Fibroblast of mammary gland (primary cell): ENCODE measurements at regions not wholly inside any gene's neighbourhood (a gene's known extent, or its start where the extent isn't known, plus 50 kb on each side); places are given as distances from the start of the nearest gene placed in this dataset.

ENCODE experiments used
- DNase-seq: peaks from one replicate; pipeline ENCODE4 v3.0.0-alpha.2; 2010; ENCODE audit warnings: low read depth
- H3K4me3 ChIP-seq: 2 replicates; pipeline ENCODE4 v1.5.1; 2011; ENCODE audit warnings: low read depth, mild to moderate bottlenecking, low read length, moderate library complexity; ENCODE audit not compliant: control insufficient read depth
- CTCF ChIP-seq: conservative IDR thresholded peaks from 2 replicates; pipeline ENCODE4 v1.5.1; 2011; ENCODE audit warnings: low read depth, low read length, inconsistent platforms; ENCODE audit not compliant: control insufficient read depth, insufficient read depth

- no peak for TF ChIP-seq CTCF
- no peak overlapping the region for H3K4me3 ChIP-seq
- no peak for DNase-seq
Observed at GRCh38 chr2:220107380-220107791, 480.0 kb downstream of the SLC4A3 start.

GRCh38 chr2:220114443-220114842, 487.0 kb downstream of the SLC4A3 start:
- DNase-seq: no peak
- H3K4me3 ChIP-seq: no peak overlapping the region
- no peak for TF ChIP-seq CTCF

GRCh38 chr2:220117025-220117424, 489.6 kb downstream of the SLC4A3 start:
- H3K4me3 ChIP-seq: no peak overlapping the region
- DNase-seq: no peak

GRCh38 chr2:220120041-220120440, 492.6 kb downstream of the SLC4A3 start:
- DNase-seq: no peak
- TF ChIP-seq CTCF: no peak
- no peak overlapping the region for H3K4me3 ChIP-seq

More at GRCh38 chr2:220117025-220117424, 489.6 kb downstream of the SLC4A3 start:
- no peak for TF ChIP-seq CTCF

- H3K4me3 ChIP-seq: no peak overlapping the region
- TF ChIP-seq CTCF: no peak
- DNase-seq: no peak
Observed at GRCh38 chr2:220123751-220124150, 496.3 kb downstream of the SLC4A3 start.

- DNase-seq: no peak
- no peak overlapping the region for H3K4me3 ChIP-seq
- TF ChIP-seq CTCF: no peak
Observed at GRCh38 chr2:220125551-220125950, 498.1 kb downstream of the SLC4A3 start.

GRCh38 chr2:220127311-220127710, 499.9 kb downstream of the SLC4A3 start:
- DNase-seq: no peak
- TF ChIP-seq CTCF: no peak
- H3K4me3 ChIP-seq: no peak overlapping the region
